IMR-90 (cell line): ENCODE measurements at regions not wholly inside any gene's neighbourhood (a gene's known extent, or its start where the extent isn't known, plus 50 kb on each side); places are given as distances from the start of the nearest gene placed in this dataset.

ENCODE experiments used
- ATAC-seq: fragments of 200-7000 bp; cut with Tn5 transposase; 2 replicates; pipeline ENCODE4 v1.9.1; 2020; ENCODE audit warnings: low read depth, mild to moderate bottlenecking, moderate library complexity
- BruUV-seq: library from RNA; stranded (reverse); fragments of 400-500 nt; replicated peaks from 2 replicates; lab custom pipeline; 2021; lab: Mats Ljungman, UMichigan
- CTCF ChIA-PET: fragments of 300-600 bp; formaldehyde crosslinking; extraction: SDS; loops from one replicate; lab custom pipeline; 2021; ENCODE audit warnings: antibody characterized with exemption; lab: Yijun Ruan, JAX
- POLR2A ChIA-PET: fragments of 300-600 bp; sonication (Branson Sonifier 250); formaldehyde crosslinking; loops from one replicate; lab custom pipeline; 2022; ENCODE audit warnings: antibody characterized with exemption; ENCODE audit not compliant: unreplicated experiment; lab: Charles Lee
- DNase-seq: peaks from one replicate; pipeline ENCODE4 v3.0.0; 2013
- H2AFZ ChIP-seq: replicated peaks from 2 replicates; pipeline ENCODE3; 2013; ENCODE audit warnings: low read length, mild to moderate bottlenecking; ENCODE audit not compliant: poor library complexity
- H2AK5ac ChIP-seq: 2 replicates; pipeline ENCODE4 v1.6.1; 2013; ENCODE audit warnings: low read depth, low read length, inconsistent platforms
- H2AK9ac ChIP-seq: replicated peaks from 2 replicates; pipeline ENCODE3; 2013; ENCODE audit warnings: mild to moderate bottlenecking, low read depth, low read length, moderate library complexity; ENCODE audit not compliant: poor library complexity
- H2BK120ac ChIP-seq: 2 replicates; pipeline ENCODE4 v1.6.1; 2013; ENCODE audit warnings: low read depth, low read length, inconsistent platforms
- H2BK15ac ChIP-seq: 3 replicates; pipeline ENCODE4 v1.6.1; 2013; ENCODE audit warnings: low read depth, low read length, inconsistent platforms
- H2BK20ac ChIP-seq: 2 replicates; pipeline ENCODE4 v1.6.1; 2013; ENCODE audit warnings: low read depth, mild to moderate bottlenecking, inconsistent platforms, low read length, moderate library complexity
- H2BK5ac ChIP-seq: 2 replicates; pipeline ENCODE4 v1.6.1; 2013; ENCODE audit warnings: mild to moderate bottlenecking, low read depth, low read length, inconsistent platforms; ENCODE audit not compliant: poor library complexity, severe bottlenecking
- H3K14ac ChIP-seq: replicated peaks from 2 replicates; pipeline ENCODE4 v1.6.1; 2013; ENCODE audit warnings: low read depth, low read length, inconsistent platforms
- H3K18ac ChIP-seq: 2 replicates; pipeline ENCODE4 v1.6.1; 2013; ENCODE audit warnings: low read depth, low read length, control low read depth
- H3K23ac ChIP-seq: 2 replicates; pipeline ENCODE4 v1.6.1; 2013; ENCODE audit warnings: low read depth, low read length, inconsistent platforms
- H3K27ac ChIP-seq: 2 replicates; pipeline ENCODE4 v1.5.1; 2013; ENCODE audit warnings: mild to moderate bottlenecking, control low read depth, low read length; ENCODE audit not compliant: insufficient read depth
- H3K27me3 ChIP-seq: 2 replicates; pipeline ENCODE4 v1.6.1; 2013; ENCODE audit warnings: low read length; ENCODE audit not compliant: control insufficient read depth, insufficient read depth
- H3K36me3 ChIP-seq: 2 replicates; pipeline ENCODE4 v1.6.1; 2013; ENCODE audit warnings: low read length, mixed read lengths; ENCODE audit not compliant: control insufficient read depth, insufficient read depth
- H3K4ac ChIP-seq: 2 replicates; pipeline ENCODE4 v1.6.1; 2013; ENCODE audit warnings: low read depth, low read length, inconsistent platforms
- H3K4me1 ChIP-seq: 2 replicates; pipeline ENCODE4 v1.6.1; 2013; ENCODE audit warnings: low read length, mixed read lengths; ENCODE audit not compliant: control insufficient read depth, insufficient read depth
- H3K4me2 ChIP-seq: 2 replicates; pipeline ENCODE4 v1.6.1; 2013; ENCODE audit warnings: low read depth, mild to moderate bottlenecking, control low read depth, low read length, moderate library complexity
- H3K4me3 ChIP-seq: 2 replicates; pipeline ENCODE4 v1.5.1; 2013; ENCODE audit warnings: low read depth, mild to moderate bottlenecking, control low read depth, low read length, moderate library complexity; ENCODE audit not compliant: insufficient read depth
- H3K56ac ChIP-seq: 2 replicates; pipeline ENCODE4 v1.6.1; 2013; ENCODE audit warnings: low read length, inconsistent platforms; ENCODE audit not compliant: insufficient read depth; ENCODE audit errors: extremely low read depth
- H3K79me1 ChIP-seq, 2 experiments: 2 replicates each; pipeline ENCODE4 v1.6.1; 2013; ENCODE audit warnings: low read length in 2 of 2, inconsistent platforms in 1 of 2, low read depth in 1 of 2
- H3K9ac ChIP-seq: 2 replicates; pipeline ENCODE4 v1.6.1; 2013; ENCODE audit warnings: low read depth, low read length, control low read depth
- H3K9me1 ChIP-seq: 2 replicates; pipeline ENCODE4 v1.6.1; 2013; ENCODE audit warnings: low read length, inconsistent platforms; ENCODE audit not compliant: insufficient read depth
- H3K9me3 ChIP-seq: 2 replicates; pipeline ENCODE4 v1.6.1; 2013; ENCODE audit warnings: low read length; ENCODE audit not compliant: control insufficient read depth, insufficient read depth
- H4K20me1 ChIP-seq: 2 replicates; pipeline ENCODE4 v1.6.1; 2013; ENCODE audit warnings: low read length, inconsistent platforms; ENCODE audit not compliant: insufficient read depth
- H4K5ac ChIP-seq: 2 replicates; pipeline ENCODE4 v1.6.1; 2013; ENCODE audit warnings: mild to moderate bottlenecking, low read depth, low read length, control low read depth
- H4K8ac ChIP-seq, 2 experiments: 2 replicates each; pipeline ENCODE4 v1.6.1; 2013; ENCODE audit warnings: low read depth in 2 of 2, low read length in 2 of 2, control low read depth in 1 of 2, inconsistent platforms in 1 of 2
- H4K91ac ChIP-seq: 2 replicates; pipeline ENCODE4 v1.6.1; 2013; ENCODE audit warnings: low read depth, low read length, inconsistent platforms; ENCODE audit not compliant: insufficient read depth
- BHLHE40 ChIP-seq: fragments of 150-350 bp; IDR thresholded peaks from 2 replicates; pipeline ENCODE4 v1.6.1; 2016; ENCODE audit warnings: mild to moderate bottlenecking, low read depth, low read length
- CEBPB ChIP-seq: IDR thresholded peaks from 2 replicates; pipeline ENCODE4 v1.6.1; 2012; ENCODE audit warnings: low read depth, low read length, improper control_type of control experiment
- CHD1 ChIP-seq: IDR thresholded peaks from 2 replicates; pipeline ENCODE4 v1.6.1; 2012; ENCODE audit warnings: low read depth, low read length, improper control_type of control experiment
- FOS ChIP-seq: fragments of 150-350 bp; IDR thresholded peaks from 2 replicates; pipeline ENCODE4 v1.6.1; 2016; ENCODE audit warnings: low read depth, low read length
- MAFK ChIP-seq: IDR thresholded peaks from 2 replicates; pipeline ENCODE4 v1.6.1; 2012; ENCODE audit warnings: low read depth, low read length, improper control_type of control experiment
- MAZ ChIP-seq: IDR thresholded peaks from 2 replicates; pipeline ENCODE4 v1.6.1; 2012; ENCODE audit warnings: low read depth, mild to moderate bottlenecking, low read length, improper control_type of control experiment, moderate library complexity, borderline replicate concordance
- MXI1 ChIP-seq: IDR thresholded peaks from 2 replicates; pipeline ENCODE4 v1.6.1; 2012; ENCODE audit warnings: low read depth, mild to moderate bottlenecking, low read length, moderate library complexity, borderline replicate concordance
- NFE2L2 ChIP-seq: fragments of 150-350 bp; IDR thresholded peaks from 2 replicates; pipeline ENCODE4 v1.6.1; 2016; ENCODE audit warnings: low read depth, mild to moderate bottlenecking, low read length
- POLR2A ChIP-seq: IDR thresholded peaks from 2 replicates; pipeline ENCODE4 v1.6.1; 2012; ENCODE audit warnings: mild to moderate bottlenecking, low read depth, low read length
- RAD21 ChIP-seq: IDR thresholded peaks from 2 replicates; pipeline ENCODE4 v1.6.1; 2012; ENCODE audit warnings: low read length, improper control_type of control experiment
- RCOR1 ChIP-seq: IDR thresholded peaks from 2 replicates; pipeline ENCODE4 v1.6.1; 2012; ENCODE audit warnings: mild to moderate bottlenecking, low read length, improper control_type of control experiment; ENCODE audit not compliant: insufficient replicate concordance
- RFX5 ChIP-seq: IDR thresholded peaks from 2 replicates; pipeline ENCODE4 v1.8.0; 2012; ENCODE audit warnings: low read depth, mild to moderate bottlenecking, low read length, moderate library complexity
- SMC3 ChIP-seq: fragments of 150-350 bp; IDR thresholded peaks from 2 replicates; pipeline ENCODE4 v1.6.1; 2016; ENCODE audit warnings: low read depth, mild to moderate bottlenecking, antibody characterized with exemption, low read length, moderate library complexity
- WGBS, 2 experiments: methylation state at CpG; one replicate each; pipeline versions ENCODE4 v1.1.5 to v1.1.7; 2013; ENCODE audit warnings: missing lambda C conversion rate in 2 of 2; ENCODE audit not compliant: insufficient read length in 1 of 2; ENCODE audit errors: extremely low coverage in 2 of 2; 5-methylcytosine and 5-hydroxymethylcytosine counted together
- dilution Hi-C: fragments of 300-500 bp; cut with HindIII; formaldehyde crosslinking; loops from one replicate; pipeline ENCODE4 v1.14.3; 2018; ENCODE audit warnings: low sequenced_read_pairs; ENCODE audit not compliant: unreplicated experiment
- in situ Hi-C: fragments of 300-500 bp; cut with MboI; formaldehyde crosslinking; loops from 3 replicates; pipeline ENCODE4 v1.14.3; 2019; ENCODE audit warnings: low sequenced_read_pairs, inconsistent platforms, mixed read lengths
- intact Hi-C: fragments of 100-400 bp; cut with micrococcal nuclease; formaldehyde crosslinking; loops from 2 replicates; pipeline ENCODE4 v1.10.0; 2022
- TF ChIP-seq, protein P1 (sequence below): fragments of 150-350 bp; IDR thresholded peaks from 2 replicates; pipeline ENCODE4 v1.6.1; 2017; ENCODE audit warnings: mild to moderate bottlenecking, antibody characterized with exemption, low read length, low read depth
- TF ChIP-seq, protein P2 (sequence below): conservative IDR thresholded peaks from 2 replicates; pipeline ENCODE4 v1.5.1; 2012; ENCODE audit warnings: mild to moderate bottlenecking, low read depth, low read length, improper control_type of control experiment
- TF ChIP-seq, protein P3 (sequence below): fragments of 150-350 bp; IDR thresholded peaks from 2 replicates; pipeline ENCODE4 v1.6.1; 2016; ENCODE audit warnings: low read depth, mild to moderate bottlenecking, low read length, moderate library complexity, borderline replicate concordance

DNA sequence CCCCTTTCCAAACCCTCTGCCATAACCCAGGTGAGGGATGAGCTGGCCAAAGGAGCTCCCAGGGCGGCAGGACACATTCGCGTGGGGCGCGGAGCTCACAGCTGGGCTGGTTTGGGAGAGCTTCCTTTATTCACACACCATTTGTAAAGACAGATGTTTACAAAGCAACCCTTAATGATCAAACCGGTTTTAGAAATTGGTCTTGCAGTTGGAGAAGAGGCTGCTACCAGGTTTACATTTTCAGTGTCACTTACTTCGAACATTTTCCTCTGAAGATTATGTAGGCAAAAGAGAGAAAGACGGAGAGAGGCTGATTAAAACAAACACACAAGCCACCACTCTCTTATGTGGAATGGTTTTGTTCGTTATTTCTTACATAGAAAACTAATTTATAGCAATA lies 648.7 kb downstream of the IRX1 start:
- no peak overlapping the region for H3K27ac ChIP-seq
- H2AFZ ChIP-seq, result no peak overlapping the region
- no peaks in the 10 kb centered on the region for H3K36me3 ChIP-seq
- in situ Hi-C loops (no loop called here), intact Hi-C loops (no loop called here), dilution Hi-C loops (no loop called here)
- no peaks in the 10 kb centered on the region for H4K20me1 ChIP-seq
- ChIA-PET POLR2A (no interaction called here), CTCF (interaction anchor here (0.6 kb wide), 1 partner anchor 635 kb away, joined by 3 read pairs; no protein-coding TSS in a partner anchor)
- H2BK15ac ChIP-seq, result no peak overlapping the region
- H2BK5ac ChIP-seq, result no peak overlapping the region
- no peak for DNase-seq
- H4K91ac ChIP-seq, result no peak overlapping the region
- H3K56ac ChIP-seq, result no peak overlapping the region
- H2AK5ac ChIP-seq, result no peak overlapping the region
- WGBS, 2 experiments, result no CpG with 5 or more reads among the region's 9 CpGs
- H4K8ac ChIP-seq, result no peak overlapping the region
- no peak overlapping the region for H2BK120ac ChIP-seq
- no peak overlapping the region for H3K18ac ChIP-seq
- no peak overlapping the region for H3K4me2 ChIP-seq
- H3K9ac ChIP-seq, result no peak overlapping the region
- H3K14ac ChIP-seq, result no peak overlapping the region
- no peaks in the 10 kb centered on the region for H3K79me1 ChIP-seq
- H3K9me3 ChIP-seq, result peaks cover 16% of the 10 kb centered on the region
- no peak for TF ChIP-seq FOS
- no peak for TF ChIP-seq CHD1
- TF ChIP-seq RFX5, result no peak
- TF ChIP-seq CEBPB, result no peak
- TF ChIP-seq MAFK, result no peak
- TF ChIP-seq, protein P1, sequence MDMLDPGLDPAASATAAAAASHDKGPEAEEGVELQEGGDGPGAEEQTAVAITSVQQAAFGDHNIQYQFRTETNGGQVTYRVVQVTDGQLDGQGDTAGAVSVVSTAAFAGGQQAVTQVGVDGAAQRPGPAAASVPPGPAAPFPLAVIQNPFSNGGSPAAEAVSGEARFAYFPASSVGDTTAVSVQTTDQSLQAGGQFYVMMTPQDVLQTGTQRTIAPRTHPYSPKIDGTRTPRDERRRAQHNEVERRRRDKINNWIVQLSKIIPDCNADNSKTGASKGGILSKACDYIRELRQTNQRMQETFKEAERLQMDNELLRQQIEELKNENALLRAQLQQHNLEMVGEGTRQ, result no peak
- no peak for TF ChIP-seq SMC3
- TF ChIP-seq BHLHE40, result no peak
- no peak for TF ChIP-seq NFE2L2
- TF ChIP-seq RCOR1, result no peak
- no peak for TF ChIP-seq MXI1
- TF ChIP-seq RAD21, result no peak
- TF ChIP-seq MAZ, result no peak
- TF ChIP-seq, protein P2, sequence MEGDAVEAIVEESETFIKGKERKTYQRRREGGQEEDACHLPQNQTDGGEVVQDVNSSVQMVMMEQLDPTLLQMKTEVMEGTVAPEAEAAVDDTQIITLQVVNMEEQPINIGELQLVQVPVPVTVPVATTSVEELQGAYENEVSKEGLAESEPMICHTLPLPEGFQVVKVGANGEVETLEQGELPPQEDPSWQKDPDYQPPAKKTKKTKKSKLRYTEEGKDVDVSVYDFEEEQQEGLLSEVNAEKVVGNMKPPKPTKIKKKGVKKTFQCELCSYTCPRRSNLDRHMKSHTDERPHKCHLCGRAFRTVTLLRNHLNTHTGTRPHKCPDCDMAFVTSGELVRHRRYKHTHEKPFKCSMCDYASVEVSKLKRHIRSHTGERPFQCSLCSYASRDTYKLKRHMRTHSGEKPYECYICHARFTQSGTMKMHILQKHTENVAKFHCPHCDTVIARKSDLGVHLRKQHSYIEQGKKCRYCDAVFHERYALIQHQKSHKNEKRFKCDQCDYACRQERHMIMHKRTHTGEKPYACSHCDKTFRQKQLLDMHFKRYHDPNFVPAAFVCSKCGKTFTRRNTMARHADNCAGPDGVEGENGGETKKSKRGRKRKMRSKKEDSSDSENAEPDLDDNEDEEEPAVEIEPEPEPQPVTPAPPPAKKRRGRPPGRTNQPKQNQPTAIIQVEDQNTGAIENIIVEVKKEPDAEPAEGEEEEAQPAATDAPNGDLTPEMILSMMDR, result no peak
- TF ChIP-seq POLR2A, result no peak
- TF ChIP-seq, protein P3, sequence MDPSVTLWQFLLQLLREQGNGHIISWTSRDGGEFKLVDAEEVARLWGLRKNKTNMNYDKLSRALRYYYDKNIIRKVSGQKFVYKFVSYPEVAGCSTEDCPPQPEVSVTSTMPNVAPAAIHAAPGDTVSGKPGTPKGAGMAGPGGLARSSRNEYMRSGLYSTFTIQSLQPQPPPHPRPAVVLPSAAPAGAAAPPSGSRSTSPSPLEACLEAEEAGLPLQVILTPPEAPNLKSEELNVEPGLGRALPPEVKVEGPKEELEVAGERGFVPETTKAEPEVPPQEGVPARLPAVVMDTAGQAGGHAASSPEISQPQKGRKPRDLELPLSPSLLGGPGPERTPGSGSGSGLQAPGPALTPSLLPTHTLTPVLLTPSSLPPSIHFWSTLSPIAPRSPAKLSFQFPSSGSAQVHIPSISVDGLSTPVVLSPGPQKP, result no peak
- no peak overlapping the region for H4K5ac ChIP-seq
- no peak overlapping the region for H2BK20ac ChIP-seq
- no peaks in the 10 kb centered on the region for H3K4me1 ChIP-seq
- H2AK9ac ChIP-seq, result no peak overlapping the region
- no peak overlapping the region for H3K4me3 ChIP-seq
- BruUV-seq, result no TSS peak
- H3K23ac ChIP-seq, result no peak overlapping the region
- no peak overlapping the region for H3K4ac ChIP-seq
- no peaks in the 10 kb centered on the region for H3K9me1 ChIP-seq
- no peak for ATAC-seq
- no peaks in the 10 kb centered on the region for H3K27me3 ChIP-seq
